ENCODE measurements at regions not wholly inside any gene's neighbourhood (a gene's known extent, or its start where the extent isn't known, plus 50 kb on each side); places are given as distances from the start of the nearest gene placed in this dataset.

GRCh38 chr12:131487388-131488124, 223.3 kb upstream of the SFSWAP start:
- TF ChIP-seq CTCF (conservative IDR thresholded peaks at IDR 0.05): no peak
- no peak for TF ChIP-seq ZFX (IDR thresholded peaks at IDR 0.05)
